ENCODE measurements at regions not wholly inside any gene's neighbourhood (a gene's known extent, or its start where the extent isn't known, plus 50 kb on each side); places are given as distances from the start of the nearest gene placed in this dataset.
A peak's percentile ranks its signal among the peaks of the same experiment; 100 is the strongest.

DNA sequence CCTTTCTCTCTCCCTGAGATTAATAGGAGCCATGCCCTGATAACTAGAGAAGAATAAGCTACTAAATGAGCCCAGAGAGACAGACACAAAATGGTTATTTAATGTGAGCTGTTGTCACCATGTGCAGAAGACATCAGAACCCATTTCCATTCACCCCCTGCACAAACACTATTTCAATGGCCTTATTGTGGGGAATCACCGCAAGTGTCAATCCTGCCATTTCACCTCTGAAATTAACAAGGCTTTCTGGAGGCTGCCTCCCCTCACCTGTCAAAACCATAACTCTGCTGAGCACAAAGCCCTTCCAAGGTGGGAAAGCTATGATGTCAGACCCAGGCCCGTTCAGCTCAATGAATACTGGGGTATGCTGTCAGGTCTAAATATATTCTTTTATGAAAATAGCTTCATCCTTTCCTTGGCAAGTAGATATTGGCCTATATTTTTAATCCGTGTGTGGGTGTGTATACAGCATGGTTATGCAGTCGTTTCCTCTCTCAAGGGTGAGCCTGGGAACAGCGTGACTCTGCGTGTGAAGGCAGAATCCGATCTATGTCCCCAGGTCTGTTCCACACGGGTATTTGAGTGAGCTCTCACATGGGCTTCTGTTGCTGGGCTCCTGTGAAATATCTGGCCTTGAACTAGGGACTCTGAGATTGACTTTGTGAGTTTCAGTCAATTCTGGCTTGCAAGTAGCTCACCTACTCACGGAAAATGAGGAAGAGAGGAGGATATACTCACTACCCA is 266.3 kb downstream of the FBXW7 start:
- no peak for DNase-seq

DNA sequence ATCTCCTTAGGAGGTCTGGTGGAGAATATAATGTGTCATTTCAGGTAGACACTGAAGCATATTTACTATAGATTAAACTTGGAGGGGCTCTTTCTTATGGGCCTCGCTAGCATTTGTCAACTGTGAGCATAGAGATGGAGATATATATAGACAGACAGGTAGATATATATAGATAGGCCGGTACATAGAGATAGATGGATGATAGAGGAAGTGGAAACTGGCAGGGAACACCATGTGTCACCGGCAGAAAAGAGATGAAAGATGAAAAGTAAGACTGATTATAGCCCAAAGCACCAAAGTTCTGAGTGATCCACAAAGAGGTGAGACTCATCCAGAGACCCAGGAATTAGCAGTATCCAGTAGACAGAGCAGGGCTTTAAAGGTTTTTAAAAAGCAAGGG is 268.1 kb downstream of the FBXW7 start:
- no peak for DNase-seq

DNA sequence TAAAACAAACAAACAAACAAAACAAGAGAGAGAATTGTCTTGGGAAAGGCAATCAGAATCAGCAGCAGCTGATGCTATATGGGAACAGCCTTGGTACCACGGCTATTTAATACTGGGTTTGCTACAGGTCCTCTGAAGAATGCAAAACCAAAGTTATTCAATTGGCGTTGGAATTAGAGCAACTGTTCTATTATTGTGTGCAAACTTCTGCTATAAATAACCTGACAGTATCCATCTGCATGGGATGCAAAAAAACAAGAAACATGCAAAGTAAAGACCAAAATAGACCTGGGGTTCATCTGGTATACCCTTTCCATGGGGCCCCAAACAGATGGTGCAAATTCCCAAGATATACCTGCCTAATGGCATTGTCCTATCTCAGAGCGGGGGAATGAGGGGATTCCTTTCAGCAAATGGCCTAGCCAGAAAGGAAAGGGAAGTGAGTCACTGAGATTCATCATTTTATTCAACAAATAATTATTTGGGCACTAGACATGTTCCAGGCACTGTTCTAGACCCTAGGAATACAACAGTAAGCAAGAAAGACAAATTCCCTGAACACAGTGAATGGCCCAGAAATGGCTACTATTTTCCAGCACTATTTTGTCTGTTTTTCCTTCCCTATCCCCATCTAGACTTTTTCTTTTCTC is 268.9 kb downstream of the FBXW7 start:
- no peak for DNase-seq

DNA sequence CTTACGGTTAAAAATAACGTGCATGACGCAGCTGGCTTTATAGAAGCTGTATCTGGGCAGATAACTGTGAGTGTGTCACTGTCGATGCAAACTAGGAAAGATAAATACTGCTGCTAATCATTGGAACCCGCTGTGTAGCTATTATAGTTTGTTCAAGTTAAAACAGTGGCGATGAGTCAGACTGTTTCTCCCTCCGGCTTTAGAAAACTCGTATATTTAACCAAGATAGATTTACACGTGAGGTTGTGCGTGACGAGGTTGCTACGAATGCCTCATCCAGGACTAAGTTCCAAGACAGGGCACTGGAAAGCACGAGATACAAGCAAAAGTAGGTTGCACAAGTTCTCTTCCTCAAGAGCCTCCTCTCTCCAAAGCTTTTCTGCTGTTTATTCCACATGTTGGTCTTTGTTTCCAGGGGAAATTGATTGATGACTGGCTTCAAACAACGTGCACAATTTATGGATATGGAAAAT is 270.7 kb downstream of the FBXW7 start:
- DNase-seq: no peak

DNA sequence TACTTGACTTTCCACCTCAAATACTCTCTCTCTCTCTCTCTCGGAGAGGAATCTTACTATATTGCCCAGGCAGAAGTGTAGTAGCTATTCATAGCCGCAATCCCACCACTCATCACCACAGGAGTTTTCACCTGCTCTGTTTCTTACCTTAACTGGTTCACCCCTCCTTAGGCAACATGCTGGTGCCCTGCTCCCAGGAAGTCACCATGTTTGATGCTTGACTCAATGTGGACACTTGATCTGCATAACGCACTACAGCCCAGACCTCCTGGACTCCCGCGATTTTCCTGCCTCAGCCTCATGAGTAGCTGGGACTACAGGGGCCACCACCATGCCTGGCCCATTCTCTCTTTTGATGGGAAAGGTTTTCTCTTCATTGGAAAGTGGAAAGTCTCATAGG is 271.8 kb downstream of the FBXW7 start:
- DNase-seq: no peak

DNA sequence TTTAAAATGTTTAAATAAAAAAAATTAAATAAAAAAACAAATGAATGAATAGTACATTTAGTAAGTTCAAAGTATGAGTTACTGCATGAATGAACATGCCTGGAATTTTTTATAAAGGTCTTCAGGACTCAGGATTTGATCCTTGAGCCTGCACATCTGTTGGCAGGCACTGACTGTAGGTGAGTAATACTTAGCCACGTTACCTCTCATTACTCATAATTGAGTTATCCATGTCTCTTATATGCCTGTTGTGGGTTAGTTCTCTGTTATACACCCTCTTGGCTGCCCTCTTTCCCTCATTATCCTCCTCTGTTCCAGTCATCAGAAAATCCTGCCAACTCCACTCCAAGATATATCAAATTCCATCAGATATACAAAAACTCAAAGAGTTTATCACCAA is 276.0 kb downstream of the FBXW7 start:
- no peak for DNase-seq

DNA sequence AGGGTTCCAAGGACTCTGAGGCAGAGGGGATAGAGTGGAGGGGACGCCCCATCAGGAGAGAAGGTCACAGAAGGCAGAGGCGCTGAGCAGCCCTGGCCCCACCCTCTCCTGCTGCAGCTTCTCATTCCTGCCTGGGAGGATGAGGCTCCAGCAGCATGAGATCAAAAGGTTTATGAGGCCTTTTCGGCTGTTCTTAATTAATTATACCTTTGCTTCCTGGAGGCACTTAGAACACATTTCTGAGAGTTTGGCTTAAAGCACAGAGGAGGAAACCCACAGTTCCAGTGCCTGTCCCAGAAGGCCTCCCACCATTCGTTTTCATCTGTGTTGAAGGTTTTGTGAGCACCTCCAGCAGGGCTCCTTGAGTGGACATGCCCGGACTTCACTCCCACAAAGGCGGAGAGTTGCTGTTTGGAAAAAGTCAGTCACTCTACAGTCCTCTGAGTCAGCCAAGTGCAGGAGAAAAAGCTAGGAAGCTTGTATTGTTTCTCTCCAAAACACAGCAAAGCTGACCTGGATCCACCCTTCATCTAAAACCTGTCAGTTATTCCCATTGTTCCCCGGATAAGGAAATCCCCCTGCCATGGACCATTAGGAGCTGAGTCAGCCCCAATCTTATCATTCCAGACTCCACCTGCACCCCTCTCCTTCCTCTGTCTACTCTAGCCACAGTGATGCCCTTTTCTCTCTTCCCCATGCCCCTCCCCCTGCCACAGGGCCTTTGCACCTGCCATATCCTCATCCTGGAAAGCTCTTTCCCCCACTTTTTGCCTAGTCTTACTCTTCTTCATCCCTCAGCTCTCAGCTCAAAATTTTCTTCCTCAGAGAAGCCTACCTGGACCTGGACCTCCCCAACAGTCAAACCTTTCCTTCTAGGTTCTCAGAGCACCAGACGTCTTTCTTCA is 276.8 kb downstream of the FBXW7 start:
- no peak for DNase-seq

DNA sequence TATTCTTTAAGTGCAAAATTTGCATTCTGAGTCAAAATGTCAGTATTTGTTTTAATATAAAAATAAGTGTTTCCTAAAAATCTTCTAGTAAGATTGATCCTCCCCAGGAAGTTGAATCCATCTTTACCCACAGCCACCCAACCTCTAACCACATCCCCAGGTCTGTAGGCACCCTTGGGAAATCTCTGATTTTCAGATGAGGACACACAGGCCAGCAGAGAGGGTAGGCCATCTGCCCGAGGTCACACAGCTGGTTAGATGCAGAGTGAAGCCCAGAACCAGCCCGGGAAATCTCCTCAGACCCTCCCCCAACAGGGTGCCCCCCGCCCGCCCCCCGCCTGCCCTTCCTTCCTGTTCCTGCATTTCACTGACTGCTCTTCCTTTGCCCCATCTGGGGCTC is 277.5 kb downstream of the FBXW7 start:
- DNase-seq: no peak

DNA sequence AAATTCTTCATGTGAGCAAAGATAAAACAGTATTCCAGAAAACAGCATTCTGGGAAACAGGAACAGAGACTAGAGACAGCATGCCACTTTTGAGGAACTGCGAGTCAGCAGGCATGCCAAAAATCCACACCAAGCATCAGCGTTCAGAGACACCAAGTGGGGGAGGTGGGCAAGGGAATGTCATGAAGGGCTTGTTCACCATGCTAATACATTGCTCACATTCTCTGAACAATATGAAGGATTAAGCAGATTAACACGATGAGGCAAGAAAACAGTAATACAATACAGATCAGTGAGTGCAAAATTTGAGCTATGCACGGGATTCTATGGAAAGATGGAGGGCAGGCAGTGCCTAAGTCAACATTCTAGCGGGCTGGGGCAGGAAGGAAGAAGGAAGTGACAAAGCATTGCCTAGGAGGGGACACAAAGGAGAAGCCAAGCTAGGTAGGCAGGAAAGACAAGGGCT is 278.3 kb downstream of the FBXW7 start:
- peak in 1 of 2 experiments; percentile 16 for DNase-seq

DNA sequence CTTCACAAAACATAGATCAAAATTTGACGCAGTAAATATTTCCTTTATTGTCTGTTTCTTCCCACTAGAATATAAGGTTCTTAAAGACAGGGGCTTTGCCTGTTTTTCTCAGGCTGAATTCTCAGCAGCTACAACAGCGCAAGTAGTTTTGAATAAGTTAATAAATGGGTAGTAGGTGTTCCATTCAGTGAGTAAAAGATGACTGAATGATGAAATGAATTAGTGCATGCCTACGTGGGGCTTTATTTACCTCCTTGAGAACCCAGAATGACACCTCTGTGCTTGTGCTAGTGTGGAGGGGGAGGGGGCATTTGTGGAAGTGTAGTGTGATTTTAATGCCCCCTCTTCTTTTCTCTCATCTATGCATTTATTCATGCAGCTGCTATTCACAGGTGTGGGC is 278.9 kb downstream of the FBXW7 start:
- DNase-seq: no peak

DNA sequence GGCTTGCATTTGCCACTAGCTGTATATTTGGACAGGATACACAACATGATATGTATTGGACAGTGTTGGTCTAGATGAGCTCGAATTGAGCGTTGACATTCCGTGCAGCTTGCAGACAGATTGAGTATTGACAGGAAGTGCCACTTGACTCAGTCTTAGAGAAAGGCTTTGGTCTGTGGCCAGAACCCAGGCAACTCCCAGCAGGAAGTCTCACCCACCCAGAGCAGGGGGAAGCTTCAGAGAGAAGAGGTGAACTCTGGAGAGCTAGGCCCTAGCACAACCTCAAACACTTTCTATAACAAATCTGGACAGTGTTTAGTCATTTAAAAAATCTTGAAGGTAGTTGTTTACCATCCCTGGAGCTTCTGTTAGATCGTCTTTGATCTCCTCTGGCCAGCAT is 280.5 kb downstream of the FBXW7 start:
- DNase-seq: peak; percentile 19 to 48

DNA sequence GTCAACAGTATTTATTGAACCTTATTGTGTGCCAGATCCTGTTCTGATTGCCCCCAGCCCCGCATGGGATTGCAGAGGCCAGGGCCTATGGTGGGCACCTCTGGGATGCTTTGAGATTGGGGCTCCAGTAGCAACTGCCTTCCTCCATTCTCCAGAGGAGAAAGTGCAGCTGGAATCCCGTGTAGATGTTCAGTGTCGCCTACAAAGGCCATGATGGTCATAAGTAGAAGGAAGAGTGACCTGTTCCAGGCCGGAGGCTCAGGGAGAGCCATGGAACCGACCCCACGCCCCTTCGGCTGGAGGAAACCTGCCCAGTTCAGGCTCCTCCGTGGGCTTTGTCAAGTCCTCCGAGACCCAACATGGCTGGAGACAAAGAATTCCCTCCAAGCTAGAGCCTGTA is 287.5 kb downstream of the FBXW7 start:
- no peak for DNase-seq

DNA sequence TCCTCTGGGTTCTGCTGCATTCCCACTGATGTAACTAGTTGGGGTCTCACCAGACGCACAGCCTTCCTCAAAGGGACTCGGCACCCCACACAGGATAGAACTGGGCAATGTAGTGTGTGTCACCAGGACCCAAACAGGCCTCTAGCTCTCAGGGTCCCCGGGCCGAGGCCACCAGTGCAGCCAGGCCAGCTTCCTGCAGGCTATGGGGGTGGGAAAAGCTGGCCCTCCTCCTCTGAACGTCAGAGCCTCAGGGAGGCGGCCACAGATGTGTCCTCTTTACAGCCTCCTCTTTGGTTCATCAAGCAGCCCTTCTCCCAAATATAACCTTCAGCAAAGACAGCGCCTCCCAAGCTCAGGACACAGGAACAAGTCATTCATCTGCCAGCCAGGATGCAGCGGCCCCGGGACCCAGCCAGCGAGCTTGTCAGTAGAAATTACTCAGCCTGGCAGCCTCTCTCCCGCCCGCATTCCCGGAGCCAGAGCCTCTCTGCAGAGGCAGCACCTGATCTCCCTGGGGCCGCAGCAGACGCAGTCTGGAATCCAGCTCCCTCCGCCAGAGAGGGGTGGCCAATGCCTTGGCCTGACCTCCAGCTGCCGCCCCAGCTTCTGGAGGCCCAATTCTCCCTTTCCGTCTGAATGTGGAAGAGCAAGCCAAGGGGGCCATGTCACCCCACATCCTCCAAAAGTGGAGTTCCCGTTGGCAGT is 288.5 kb downstream of the FBXW7 start:
- no peak for DNase-seq

DNA sequence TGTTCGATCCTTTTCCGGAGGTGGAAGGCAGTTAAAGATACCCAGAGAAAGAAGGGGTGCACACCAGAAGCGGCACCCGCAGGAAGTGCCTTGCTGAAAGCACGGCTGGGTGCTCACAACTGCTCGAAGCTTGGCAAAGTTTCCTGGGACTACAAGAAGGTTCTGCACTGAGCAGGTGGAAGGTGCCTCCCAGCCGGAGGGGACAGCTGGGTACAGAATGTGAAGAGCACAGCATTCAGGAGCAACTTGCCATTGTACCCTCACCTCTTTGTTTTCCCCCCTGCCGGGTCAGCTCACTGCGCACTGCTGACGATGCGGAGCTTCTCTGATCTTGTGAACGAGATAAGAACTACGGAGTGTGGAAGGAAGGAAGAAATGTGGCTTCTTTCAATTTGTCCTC is 289.2 kb downstream of the FBXW7 start:
- no peak for DNase-seq

DNA sequence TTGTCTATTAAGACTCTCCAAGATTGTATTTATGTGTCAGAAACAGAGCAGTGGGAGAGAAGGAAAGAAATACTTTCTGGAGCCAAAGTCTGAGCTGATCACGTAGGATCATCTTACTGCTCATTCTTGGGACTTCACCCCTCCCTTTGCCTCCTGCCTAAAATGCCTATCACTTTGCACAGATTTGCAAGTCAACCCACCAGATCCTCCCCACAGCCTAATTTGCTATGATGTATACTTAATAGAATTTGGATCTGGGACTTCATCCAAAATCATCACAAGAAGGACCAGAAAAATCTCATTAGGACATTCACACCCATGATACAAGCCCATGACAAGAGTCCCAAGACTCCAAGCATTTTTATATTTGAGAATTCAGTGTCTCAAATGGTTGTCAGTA is 290.2 kb downstream of the FBXW7 start:
- no peak for DNase-seq

DNA sequence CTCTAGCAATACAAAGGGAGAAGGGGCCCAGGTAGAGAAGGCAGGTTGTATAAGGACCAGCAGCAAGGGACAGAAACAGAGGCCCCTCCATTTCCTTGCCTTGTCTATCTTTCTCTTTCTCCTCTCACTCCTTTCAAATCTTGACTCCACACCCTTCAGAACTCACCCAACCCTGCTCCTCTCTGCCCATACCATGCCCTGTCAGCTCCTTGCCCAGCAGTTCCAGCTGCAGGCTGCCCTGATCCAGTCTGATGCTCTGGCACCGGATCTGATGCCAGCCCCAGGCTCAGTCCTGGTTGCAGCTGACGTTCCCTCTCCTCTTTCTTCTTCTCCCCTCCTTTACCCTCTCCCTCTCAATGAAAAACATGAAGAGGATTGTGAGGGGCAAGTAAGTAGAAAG is 291.2 kb downstream of the FBXW7 start:
- DNase-seq: no peak

DNA sequence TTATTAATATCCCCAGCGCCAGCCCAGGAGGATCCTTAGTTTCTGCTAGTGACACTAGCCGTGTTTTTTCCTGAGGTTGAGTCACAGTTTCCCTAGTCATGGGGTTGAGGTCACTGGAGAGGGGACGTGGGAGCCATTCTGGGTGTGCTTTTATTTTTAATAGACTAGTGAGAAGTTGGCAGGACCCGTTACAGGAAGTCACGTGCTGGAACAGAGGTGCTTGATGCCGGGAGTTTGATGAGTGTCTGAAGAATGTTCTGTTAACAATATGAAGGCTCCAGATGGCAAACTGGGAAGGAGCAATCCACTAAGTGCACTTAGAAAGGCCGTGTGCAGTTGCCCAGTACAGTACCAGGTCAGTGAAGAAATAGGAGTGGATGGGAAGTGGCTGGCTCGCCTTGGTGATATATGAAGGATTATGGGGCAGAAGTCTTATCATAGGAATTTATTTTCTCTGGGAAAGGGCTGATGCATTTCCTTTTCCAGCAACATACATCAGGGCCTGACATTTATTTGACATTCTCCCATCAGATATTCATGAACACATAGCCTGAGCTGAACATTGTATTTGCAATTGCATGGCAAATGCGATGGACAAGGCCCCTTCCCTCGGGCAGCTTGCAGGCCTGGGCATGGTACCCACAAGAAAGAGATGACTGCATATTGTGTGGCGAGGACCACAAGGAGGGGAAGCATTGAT is 291.8 kb downstream of the FBXW7 start:
- peak; percentile 44 to 58 for DNase-seq

DNA sequence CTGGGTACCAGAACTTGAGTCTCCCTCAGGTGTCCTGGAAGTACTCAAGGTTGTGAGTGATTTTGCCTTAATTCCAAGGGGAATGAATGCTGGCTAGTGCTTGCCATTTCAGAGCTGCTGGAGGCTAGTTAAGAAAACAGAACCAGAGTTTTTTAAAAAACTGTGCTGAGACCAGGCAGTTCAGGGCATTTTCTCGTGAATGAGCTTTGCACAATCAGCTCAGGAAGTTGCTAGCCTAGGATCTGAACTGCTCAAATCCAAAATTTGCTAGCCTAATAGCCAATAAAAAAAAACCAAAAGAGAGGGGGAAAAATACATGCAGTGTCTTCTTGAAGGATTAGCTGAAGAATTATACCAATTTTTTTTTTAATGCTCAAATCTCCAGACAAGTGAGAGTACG is 292.7 kb downstream of the FBXW7 start:
- no peak for DNase-seq

DNA sequence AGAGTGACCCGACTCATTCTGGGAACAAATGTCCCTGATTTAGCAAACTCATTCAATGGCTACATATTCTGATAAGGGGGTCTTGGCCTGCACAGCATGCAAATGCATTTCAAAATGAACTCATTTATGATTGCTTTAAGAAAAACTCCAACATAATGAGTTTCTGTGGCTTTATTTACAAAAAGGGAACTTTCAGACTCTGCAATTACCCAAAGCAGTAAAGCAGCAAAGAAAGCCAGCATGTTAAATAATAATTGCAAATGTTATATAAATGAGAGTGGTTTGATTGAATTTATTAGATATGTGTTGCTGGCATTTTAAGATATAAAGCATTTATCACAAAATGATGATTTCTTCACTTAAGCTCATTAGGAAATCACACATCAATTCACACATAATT is 295.7 kb downstream of the FBXW7 start:
- DNase-seq: no peak

DNA sequence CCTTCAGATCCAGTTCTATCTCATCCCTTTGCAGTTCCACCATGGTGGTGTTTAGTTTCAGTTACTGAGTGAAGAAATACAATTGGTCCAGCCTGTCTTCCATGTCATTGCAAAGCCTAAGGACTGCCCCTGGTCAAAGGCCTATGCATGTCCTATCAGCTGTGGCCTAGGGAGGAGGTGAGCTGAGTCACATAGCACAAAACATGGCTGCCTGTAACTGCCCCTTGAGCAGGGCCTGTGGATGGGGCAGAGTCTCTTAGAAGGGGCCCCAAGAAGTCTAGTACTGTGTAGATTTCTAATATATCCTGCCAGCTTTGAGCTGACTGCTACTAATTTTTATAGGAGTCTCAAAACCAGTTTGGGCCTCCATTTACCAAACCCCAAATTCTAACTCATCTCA is 296.7 kb downstream of the FBXW7 start:
- no peak for DNase-seq

DNA sequence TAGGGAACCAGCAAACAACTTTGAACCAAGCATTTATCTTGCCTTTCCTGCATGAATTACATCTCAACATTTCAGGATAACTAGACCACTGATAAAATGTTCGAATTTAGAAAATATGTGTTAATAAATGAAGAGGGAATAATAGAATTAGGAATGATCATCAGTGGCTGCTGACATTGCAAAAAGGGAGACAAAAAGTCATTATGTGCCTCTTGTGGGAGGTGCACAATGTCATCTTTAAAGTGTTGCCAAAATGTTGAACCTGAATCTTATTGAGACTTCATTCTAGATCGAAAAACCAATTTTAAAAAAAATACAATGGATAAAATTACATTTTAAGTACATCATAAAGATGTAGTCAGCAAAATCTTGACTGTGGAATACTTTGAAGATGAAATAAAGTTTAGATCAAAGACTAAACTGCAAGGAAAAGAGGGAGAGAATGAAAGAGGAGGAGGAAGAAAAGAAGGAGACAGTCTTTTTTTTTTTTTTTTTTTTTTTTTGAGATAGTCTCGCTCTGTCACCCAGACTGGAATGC is 299.3 kb downstream of the FBXW7 start:
- DNase-seq: no peak

DNA sequence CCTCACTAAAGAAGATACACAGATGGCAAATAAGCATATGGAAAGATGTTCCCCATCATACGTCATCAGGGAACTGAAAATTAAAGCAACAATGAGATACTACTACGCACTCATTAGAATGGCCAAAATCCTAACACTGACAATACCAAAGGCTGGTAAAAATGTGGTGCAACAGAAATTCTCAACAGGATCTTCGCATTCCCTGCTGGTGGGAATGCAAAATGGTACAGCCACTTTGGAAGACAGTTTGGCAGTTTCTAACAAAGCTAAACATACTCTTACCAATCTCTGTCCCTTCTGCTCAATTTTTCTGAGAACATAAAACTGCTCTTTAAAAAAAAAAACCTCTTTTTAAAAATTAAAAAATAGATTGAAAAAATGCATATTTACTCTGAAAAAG is 300.2 kb downstream of the FBXW7 start:
- no peak for DNase-seq
